GM19238 (cell line): ENCODE measurements at regions not wholly inside any gene's neighbourhood (a gene's known extent, or its start where the extent isn't known, plus 50 kb on each side); places are given as distances from the start of the nearest gene placed in this dataset.

Experiments used
- DNase-seq: peaks from one replicate; pipeline ENCODE4 v3.0.0; 2011; ENCODE audit warnings: low spot score; ENCODE audit not compliant: insufficient read length

DNA sequence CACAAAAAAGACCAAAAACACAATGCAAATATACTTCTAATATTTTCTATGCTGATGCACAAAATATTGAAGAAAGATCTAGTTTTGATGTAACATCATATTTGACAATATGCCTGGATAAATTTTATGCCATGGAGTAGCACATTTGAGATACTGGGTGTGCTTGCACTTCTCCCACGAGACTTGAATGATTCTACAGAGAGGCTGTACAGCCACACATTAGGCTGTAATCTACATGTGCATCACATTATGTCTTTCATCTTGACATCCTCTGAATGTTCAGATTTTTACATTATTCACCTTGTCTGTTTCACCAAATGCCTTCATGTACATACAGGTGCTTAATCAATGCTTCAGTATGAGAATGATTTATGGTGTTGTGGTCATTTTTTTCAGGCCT, 756.4 kb upstream of the CDH7 start:
- no peak for DNase-seq

- no peak for DNase-seq
These were observed 757.1 kb upstream of the CDH7 start for GRCh38 chr18:64993695-64994094.

DNA sequence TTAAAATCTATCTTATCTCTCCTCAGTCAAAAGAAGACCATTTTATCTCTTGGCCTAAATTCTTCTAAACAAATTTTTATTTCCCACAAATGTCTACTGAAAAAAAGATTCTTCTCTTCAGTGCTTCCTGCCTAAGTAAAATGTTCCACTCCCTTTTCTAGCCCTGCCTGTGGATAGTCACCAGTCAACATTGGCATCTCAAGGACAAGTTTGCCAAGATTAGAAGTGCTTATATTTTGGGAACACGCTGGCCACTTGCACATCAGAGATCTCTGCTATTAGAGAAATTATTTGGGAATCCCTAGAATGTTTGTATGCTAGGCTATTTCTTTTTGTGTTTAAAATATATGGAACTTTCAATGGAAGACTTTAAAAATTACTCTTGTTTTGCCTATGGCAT, 758.2 kb upstream of the CDH7 start:
- DNase-seq = no peak

DNA sequence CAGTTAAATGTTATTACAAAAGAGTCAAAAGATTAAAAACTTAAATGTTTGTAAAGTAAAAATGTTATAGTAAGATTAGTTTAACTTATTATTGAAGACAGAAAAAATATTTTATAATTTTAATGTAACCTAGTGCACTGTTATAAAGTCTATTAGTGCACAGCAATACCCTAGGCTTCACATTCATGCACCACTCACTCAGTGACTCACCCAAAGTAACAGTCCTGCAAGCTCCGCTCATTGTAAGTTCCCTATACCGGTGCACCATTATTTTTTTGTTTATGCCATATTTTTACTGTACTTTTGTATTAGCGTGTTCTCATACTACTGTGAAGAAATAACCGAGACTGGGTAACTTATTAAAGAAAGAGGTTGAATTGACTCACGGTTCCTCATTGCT, 759.7 kb upstream of the CDH7 start:
- no peak for DNase-seq

GRCh38 chr18:64986906-64987495, 763.8 kb upstream of the CDH7 start:
- no peak for DNase-seq

GRCh38 chr18:64983497-64984238, 767.1 kb upstream of the CDH7 start:
- DNase-seq = no peak

DNA sequence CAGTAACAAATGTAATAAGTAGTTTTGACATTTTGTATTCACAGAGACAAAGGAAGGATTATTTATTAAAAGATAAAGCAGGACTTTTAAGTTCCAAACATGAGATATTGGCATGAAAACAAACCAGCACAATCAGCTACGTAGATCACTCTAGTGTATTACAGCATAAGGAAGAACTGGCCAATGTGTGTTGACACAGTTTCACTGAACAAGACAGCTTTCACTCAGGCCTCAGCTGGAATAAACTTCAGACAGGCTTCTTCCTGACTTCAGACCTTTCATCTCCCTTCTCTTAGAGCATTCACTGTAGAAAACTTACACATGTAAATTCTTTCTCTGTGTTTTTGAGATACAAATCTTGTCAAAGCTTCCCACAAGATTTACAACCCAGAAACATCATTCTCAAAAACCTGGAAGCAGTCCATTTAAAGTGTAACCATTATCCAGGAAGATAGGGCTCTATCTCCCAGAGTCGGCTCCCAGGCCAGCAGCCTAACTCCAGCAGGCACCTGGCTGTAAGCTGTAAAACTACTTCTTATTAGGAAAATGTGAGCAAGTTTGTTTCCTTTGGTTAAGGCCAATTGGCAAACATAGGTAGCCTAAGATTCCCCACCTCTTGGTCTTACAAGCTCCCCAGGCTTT, 768.3 kb upstream of the CDH7 start:
- DNase-seq = no peak

- DNase-seq = no peak
These were observed 768.9 kb upstream of the CDH7 start for GRCh38 chr18:64981915-64982314.

DNA sequence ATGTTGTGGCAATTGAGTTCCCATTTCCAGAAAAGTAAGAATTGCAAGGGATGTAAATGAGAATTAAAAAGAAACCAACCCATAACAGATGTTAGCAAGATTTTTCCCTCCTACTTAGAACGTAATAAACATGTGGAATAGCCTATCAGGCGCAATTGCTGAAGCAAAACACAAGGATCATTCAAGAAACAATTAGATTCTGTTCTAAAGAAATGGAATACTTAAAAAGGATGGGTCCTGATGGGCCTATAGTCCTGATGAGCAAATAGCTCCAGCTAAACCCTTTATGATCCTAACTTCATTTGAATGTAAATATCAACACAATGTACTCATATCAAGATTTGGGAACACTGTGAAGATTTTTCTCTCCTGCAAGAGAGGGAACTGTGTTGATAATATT, 771.0 kb upstream of the CDH7 start:
- DNase-seq = no peak

DNA sequence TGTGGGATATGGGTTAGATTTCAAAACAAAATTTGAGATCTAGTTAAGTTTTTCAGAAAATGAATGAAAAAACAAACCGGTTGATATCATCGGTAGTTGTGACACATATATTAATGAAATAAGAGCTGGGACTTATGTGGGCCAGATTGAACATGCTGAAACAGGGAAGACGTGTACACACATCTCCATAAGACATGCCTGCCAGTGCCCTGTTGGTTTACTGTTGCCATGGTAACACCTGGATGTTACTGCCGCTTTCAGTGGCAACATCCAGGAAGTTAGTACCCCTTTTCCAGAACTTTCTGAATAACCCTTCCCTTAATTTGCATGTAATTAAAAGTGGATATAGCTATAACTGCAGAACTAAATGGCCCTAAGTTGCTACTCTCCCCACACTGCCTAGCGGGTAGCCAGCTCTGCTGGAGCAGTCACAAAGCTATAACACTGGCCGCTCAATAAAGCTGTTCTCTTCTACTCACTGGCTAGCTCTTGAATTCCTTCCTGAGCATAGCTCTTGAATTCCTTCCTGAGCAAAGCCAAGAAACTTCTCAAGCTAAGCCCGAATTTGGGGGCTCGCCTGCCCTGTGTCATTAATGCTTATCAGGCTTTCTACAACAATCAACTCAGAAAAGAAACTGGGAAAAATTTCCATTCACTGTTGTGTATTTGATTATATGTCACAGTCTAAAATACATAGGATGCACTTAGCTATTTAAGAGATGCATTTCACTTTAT, 776.3 kb upstream of the CDH7 start:
- DNase-seq = no peak

- no peak for DNase-seq
These were observed 778.3 kb upstream of the CDH7 start for GRCh38 chr18:64972545-64972944.

- no peak for DNase-seq
These were observed 784.1 kb upstream of the CDH7 start for GRCh38 chr18:64966667-64967066.

- DNase-seq = no peak
These were observed 794.3 kb upstream of the CDH7 start for GRCh38 chr18:64956465-64956864.

DNA sequence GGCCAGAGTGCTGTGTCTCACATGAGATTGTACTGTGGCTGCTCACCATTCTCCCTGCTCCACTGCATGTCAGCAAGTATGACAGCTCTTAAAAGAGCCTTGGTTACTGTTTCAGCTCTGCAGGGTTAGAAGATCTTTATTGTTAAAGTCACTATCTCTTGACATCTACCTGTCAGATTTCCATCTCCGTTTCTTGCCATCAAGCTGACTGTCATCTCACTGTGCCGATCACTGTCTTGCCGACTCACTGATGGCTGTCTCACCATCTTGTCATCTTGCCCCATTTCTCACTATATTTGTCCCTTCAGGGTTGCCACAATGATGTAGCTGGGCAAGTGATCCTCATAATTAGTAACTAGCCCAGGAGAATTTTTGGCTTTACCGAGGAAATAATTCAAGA, 800.9 kb upstream of the CDH7 start:
- DNase-seq = no peak

DNA sequence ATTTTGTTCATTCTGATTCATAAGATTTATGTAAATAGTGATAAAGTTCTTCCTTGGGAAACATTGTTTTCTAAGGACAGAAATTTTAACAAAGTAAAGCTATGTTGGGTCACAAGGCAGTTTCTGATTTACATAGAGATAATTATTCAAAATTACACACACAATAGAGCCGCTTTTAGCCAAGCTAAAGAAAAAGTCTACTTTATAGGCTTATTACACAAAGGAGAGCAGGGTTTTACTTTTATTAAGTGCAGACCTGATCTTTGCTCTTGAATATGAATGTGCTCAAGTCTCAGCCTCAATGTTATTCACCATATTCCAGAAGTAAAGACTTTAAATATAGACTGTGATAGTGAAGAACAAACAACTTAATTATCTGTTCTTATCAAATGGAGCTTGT, 787.8 kb upstream of the LINC00305 start:
- no peak for DNase-seq

DNA sequence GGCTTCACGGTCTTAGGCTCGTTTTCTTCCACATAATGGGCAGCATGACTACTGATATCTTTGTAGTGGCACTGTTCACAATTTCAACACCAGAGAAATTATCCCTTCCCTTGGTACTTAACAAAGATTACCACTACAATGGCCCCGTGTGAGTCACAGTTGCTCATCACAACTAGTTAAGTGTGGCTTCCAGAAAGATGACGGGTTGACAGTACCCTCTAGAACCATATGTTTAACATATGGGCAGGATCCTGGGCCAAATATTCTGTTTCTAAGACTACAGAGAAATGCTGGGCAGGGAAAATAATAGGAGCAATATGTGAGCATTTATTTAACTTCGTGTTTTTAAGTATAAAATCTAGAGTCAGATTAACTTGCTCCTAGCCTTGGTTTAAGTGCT, 780.1 kb upstream of the LINC00305 start:
- DNase-seq = no peak

GRCh38 chr18:64919971-64920570, 771.2 kb upstream of the LINC00305 start:
- no peak for DNase-seq

DNA sequence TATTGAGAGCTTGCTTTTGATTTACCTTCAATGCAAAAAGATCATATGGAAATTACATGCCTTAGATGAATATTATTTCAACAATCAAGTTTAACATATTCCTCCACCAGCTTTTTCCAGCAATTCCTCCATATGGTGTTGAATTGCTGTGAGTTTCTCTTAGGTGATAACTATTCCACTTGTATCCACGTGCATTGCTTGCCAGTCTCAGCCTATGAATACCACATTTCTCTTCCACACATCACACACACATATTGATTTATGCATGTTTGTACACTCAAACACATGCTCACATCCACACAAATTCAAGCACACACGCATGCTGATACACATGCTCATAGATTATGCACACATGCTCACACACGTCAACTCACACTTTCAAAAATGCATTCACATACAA, 770.0 kb upstream of the LINC00305 start:
- no peak for DNase-seq

DNA sequence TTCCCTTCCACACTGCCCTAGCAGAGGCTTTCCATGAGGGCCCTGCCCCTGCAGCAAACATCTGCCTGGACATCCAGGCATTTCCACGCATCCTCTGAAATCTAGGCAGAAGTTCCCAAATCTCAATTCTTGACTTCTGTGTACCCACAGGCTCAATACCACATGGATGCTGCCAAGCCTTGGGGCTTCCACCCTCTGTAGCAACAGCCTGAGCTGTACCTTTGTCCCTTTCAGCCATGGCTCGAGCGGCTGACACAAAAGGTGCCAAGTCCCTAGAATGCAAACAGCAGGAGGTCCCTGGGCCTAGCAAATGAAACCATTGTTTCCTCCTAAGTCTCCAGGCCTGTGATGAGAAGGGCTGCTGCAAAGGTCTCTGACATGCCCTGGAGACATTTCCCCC, 744.5 kb upstream of the LINC00305 start:
- DNase-seq = no peak

DNA sequence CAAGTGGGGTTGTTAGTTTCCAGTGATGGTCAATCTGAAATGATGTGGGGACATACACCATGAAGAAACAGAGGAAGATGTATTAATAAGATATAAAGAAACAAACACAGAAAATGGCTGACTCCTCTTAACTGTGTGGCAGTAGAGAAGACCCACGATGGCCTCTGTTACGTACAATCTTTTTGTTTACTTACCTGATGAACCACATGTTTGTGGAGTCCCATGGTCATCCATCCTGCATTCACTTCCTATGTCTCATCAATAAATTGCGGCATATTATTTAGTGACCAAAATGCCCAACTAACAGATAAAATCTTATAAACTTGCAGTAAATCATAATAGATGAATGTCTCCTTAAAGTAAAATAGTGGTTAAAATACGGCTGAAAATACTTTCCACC, 740.1 kb upstream of the LINC00305 start:
- no peak for DNase-seq

DNA sequence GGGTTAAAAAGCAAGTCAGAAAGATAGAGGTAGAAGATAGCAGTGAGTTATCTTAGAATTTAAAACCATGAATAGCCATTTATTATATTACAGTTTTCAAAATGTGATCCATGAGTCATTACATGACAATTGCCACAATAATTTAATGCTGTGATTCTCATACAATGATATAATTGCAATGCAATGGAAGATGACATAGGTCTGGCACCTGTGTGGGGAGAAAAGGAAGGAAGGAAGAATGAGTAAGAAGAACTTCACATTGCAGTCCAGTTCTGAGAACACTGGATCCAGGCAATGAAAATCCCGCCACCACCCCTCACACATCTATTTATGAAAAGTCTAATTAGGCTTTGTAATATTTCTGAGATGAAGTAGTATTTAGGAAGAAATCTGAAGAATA, 738.1 kb upstream of the LINC00305 start:
- DNase-seq = no peak

DNA sequence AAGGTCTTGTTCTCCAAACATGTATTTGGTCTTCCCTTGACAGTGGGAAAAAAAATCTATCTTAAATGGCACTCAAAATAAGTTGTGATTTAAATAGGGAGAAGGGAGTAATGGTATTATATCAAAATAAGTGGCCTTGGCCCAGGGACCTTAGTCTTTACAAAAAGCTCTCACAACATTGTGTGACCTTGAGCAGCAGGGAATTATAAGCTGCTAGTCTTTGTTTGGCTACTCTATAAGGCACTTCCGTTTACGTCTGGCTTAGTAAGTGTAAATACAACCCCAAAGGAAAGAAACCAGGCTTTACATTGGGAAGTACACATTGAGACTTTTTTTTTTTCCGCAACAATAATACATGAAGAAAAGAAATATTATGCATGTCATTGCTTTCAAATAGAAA, 734.0 kb upstream of the LINC00305 start:
- no peak for DNase-seq
